GM23338 (cell line): ENCODE measurements at regions not wholly inside any gene's neighbourhood (a gene's known extent, or its start where the extent isn't known, plus 50 kb on each side); places are given as distances from the start of the nearest gene placed in this dataset.

ENCODE experiments used
- CREB1 ChIP-seq: fragments of 250-450 bp; sonication (Bioruptor Pico); IDR thresholded peaks from 2 replicates; pipeline ENCODE4 v1.5.0; 2020; ENCODE audit warnings: low read depth, mild to moderate bottlenecking, moderate library complexity
- EZH2 ChIP-seq: fragments of 200-600 bp; sonication (generic); IDR thresholded peaks from one replicate; pipeline ENCODE4 v1.8.0; 2017; ENCODE audit warnings: antibody characterized with exemption, mild to moderate bottlenecking, low read depth; ENCODE audit not compliant: unreplicated experiment
- EZH2phosphoT487 ChIP-seq: fragments of 200-600 bp; sonication (generic); IDR thresholded peaks from one replicate; pipeline ENCODE4 v1.8.1; 2018; ENCODE audit warnings: antibody characterized with exemption; ENCODE audit not compliant: unreplicated experiment
- POLR2AphosphoS5 ChIP-seq: IDR thresholded peaks from 2 replicates; pipeline ENCODE4 v1.6.1; 2016; ENCODE audit warnings: antibody characterized with exemption, low read depth
- TF ChIP-seq, protein P1 (sequence below), 2 experiments: fragments of 200-600 bp in 1 of 2; sonication (generic) in 1 of 2; conservative IDR thresholded peaks; 2 replicates each; pipeline versions ENCODE4 v1.5.1 to v1.6.1; 2016 to 2017; ENCODE audit warnings: antibody characterized with exemption in 2 of 2, low read depth in 2 of 2, mild to moderate bottlenecking in 2 of 2, moderate library complexity in 1 of 2
- TF ChIP-seq, protein P2 (sequence below): IDR thresholded peaks from one replicate; pipeline ENCODE4 v1.6.1; 2018; ENCODE audit warnings: antibody characterized with exemption; ENCODE audit not compliant: unreplicated experiment

DNA sequence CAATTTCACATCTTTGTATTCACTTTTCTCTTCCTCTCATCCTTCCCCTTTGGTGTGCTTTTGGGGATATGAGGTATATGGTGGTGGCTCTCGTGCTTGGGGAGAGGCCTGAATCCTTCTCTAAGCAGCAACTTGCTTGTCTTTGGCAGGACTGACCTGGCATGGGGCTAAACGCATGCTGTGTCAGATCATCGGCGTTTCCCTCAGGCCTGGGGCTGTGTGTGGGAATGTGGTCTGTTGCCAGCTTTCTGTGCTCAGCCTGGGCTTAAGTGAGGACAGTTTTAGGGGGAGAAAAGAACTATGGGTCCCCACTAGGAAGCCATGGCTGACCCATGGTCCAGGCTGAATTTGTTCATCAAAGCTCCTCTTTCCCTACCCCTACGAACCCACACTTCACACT lies 60.7 kb downstream of the TET3 start:
- TF ChIP-seq, protein P1, sequence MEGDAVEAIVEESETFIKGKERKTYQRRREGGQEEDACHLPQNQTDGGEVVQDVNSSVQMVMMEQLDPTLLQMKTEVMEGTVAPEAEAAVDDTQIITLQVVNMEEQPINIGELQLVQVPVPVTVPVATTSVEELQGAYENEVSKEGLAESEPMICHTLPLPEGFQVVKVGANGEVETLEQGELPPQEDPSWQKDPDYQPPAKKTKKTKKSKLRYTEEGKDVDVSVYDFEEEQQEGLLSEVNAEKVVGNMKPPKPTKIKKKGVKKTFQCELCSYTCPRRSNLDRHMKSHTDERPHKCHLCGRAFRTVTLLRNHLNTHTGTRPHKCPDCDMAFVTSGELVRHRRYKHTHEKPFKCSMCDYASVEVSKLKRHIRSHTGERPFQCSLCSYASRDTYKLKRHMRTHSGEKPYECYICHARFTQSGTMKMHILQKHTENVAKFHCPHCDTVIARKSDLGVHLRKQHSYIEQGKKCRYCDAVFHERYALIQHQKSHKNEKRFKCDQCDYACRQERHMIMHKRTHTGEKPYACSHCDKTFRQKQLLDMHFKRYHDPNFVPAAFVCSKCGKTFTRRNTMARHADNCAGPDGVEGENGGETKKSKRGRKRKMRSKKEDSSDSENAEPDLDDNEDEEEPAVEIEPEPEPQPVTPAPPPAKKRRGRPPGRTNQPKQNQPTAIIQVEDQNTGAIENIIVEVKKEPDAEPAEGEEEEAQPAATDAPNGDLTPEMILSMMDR (conservative IDR thresholded peaks at IDR 0.05; ENCODE audit: low read depth in 2 of 2), result no peak
- TF ChIP-seq, protein P2, sequence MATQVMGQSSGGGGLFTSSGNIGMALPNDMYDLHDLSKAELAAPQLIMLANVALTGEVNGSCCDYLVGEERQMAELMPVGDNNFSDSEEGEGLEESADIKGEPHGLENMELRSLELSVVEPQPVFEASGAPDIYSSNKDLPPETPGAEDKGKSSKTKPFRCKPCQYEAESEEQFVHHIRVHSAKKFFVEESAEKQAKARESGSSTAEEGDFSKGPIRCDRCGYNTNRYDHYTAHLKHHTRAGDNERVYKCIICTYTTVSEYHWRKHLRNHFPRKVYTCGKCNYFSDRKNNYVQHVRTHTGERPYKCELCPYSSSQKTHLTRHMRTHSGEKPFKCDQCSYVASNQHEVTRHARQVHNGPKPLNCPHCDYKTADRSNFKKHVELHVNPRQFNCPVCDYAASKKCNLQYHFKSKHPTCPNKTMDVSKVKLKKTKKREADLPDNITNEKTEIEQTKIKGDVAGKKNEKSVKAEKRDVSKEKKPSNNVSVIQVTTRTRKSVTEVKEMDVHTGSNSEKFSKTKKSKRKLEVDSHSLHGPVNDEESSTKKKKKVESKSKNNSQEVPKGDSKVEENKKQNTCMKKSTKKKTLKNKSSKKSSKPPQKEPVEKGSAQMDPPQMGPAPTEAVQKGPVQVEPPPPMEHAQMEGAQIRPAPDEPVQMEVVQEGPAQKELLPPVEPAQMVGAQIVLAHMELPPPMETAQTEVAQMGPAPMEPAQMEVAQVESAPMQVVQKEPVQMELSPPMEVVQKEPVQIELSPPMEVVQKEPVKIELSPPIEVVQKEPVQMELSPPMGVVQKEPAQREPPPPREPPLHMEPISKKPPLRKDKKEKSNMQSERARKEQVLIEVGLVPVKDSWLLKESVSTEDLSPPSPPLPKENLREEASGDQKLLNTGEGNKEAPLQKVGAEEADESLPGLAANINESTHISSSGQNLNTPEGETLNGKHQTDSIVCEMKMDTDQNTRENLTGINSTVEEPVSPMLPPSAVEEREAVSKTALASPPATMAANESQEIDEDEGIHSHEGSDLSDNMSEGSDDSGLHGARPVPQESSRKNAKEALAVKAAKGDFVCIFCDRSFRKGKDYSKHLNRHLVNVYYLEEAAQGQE, result no peak
- TF ChIP-seq EZH2 (no peak), POLR2AphosphoS5 (no peak), CREB1 (CRISPR knock-in tag) (no peak), EZH2phosphoT487 (no peak)
